ENCODE measurements at regions not wholly inside any gene's neighbourhood (a gene's known extent, or its start where the extent isn't known, plus 50 kb on each side); places are given as distances from the start of the nearest gene placed in this dataset.

- DNase-seq, result no peak
Observed at GRCh38 chr2:207290833-207291624, 125.3 kb upstream of the KLF7 start.

GRCh38 chr2:207291625-207292252, 126.0 kb upstream of the KLF7 start:
- no peak for DNase-seq

- no peak for DNase-seq
Observed at GRCh38 chr2:207296265-207296948, 130.7 kb upstream of the KLF7 start.

GRCh38 chr2:207300817-207301216, 135.1 kb upstream of the KLF7 start:
- DNase-seq, result no peak

GRCh38 chr2:207304761-207305160, 139.0 kb upstream of the KLF7 start:
- no peak for DNase-seq

GRCh38 chr2:207308519-207309224, 142.9 kb upstream of the KLF7 start:
- no peak for DNase-seq

- DNase-seq, result peak; percentile 78
Observed at GRCh38 chr2:207311316-207312005, 145.7 kb upstream of the KLF7 start.

- no peak for DNase-seq
Observed at GRCh38 chr2:207312006-207312356, 146.2 kb upstream of the KLF7 start.

- DNase-seq, result no peak
Observed at GRCh38 chr2:207313947-207314346, 148.2 kb upstream of the KLF7 start.

- no peak for DNase-seq
Observed at GRCh38 chr2:207315131-207315530, 149.4 kb upstream of the KLF7 start.

- no peak for DNase-seq
Observed at GRCh38 chr2:207316484-207316883, 150.7 kb upstream of the KLF7 start.

- DNase-seq, result no peak
Observed at GRCh38 chr2:207316906-207317305, 151.2 kb upstream of the KLF7 start.

GRCh38 chr2:207317378-207317984, 151.7 kb upstream of the KLF7 start:
- DNase-seq, result no peak

- no peak for DNase-seq
Observed at GRCh38 chr2:207318181-207318628, 152.5 kb upstream of the KLF7 start.

GRCh38 chr2:207319316-207319715, 153.6 kb upstream of the KLF7 start:
- DNase-seq, result no peak

- no peak for DNase-seq
Observed at GRCh38 chr2:207320381-207321159, 154.8 kb upstream of the KLF7 start.

- no peak for DNase-seq
Observed at GRCh38 chr2:207321514-207321913, 155.8 kb upstream of the KLF7 start.

- no peak for DNase-seq
Observed at GRCh38 chr2:207324001-207324400, 158.3 kb upstream of the KLF7 start.

- DNase-seq, result no peak
Observed at GRCh38 chr2:207327513-207327912, 161.8 kb upstream of the KLF7 start.

- DNase-seq, result no peak
Observed at GRCh38 chr2:207328944-207329386, 163.2 kb upstream of the KLF7 start.

GRCh38 chr2:207330912-207331311, 165.2 kb upstream of the KLF7 start:
- DNase-seq, result no peak
